IMR-90 (cell line): ENCODE measurements at regions not wholly inside any gene's neighbourhood (a gene's known extent, or its start where the extent isn't known, plus 50 kb on each side); places are given as distances from the start of the nearest gene placed in this dataset.
"Not testable (repeated sequence)": the region's sequence is repeated elsewhere in the genome, so short reads cannot be mapped to it uniquely, and the experiment has no call there.

Experiments used
- ATAC-seq: fragments of 200-7000 bp; cut with Tn5 transposase; 2 replicates; pipeline ENCODE4 v1.9.1; 2020; ENCODE audit warnings: low read depth, mild to moderate bottlenecking, moderate library complexity
- BruUV-seq: library from RNA; stranded (reverse); fragments of 400-500 nt; replicated peaks from 2 replicates; lab custom pipeline; 2021; lab: Mats Ljungman, UMichigan
- CTCF ChIA-PET: fragments of 300-600 bp; formaldehyde crosslinking; extraction: SDS; loops from one replicate; lab custom pipeline; 2021; ENCODE audit warnings: antibody characterized with exemption; lab: Yijun Ruan, JAX
- POLR2A ChIA-PET: fragments of 300-600 bp; sonication (Branson Sonifier 250); formaldehyde crosslinking; loops from one replicate; lab custom pipeline; 2022; ENCODE audit warnings: antibody characterized with exemption; ENCODE audit not compliant: unreplicated experiment; lab: Charles Lee
- DNase-seq: peaks from one replicate; pipeline ENCODE4 v3.0.0; 2013
- H2AFZ ChIP-seq: replicated peaks from 2 replicates; pipeline ENCODE3; 2013; ENCODE audit warnings: low read length, mild to moderate bottlenecking; ENCODE audit not compliant: poor library complexity
- H2AK5ac ChIP-seq: 2 replicates; pipeline ENCODE4 v1.6.1; 2013; ENCODE audit warnings: low read depth, low read length, inconsistent platforms
- H2AK9ac ChIP-seq: replicated peaks from 2 replicates; pipeline ENCODE3; 2013; ENCODE audit warnings: mild to moderate bottlenecking, low read depth, low read length, moderate library complexity; ENCODE audit not compliant: poor library complexity
- H2BK120ac ChIP-seq: 2 replicates; pipeline ENCODE4 v1.6.1; 2013; ENCODE audit warnings: low read depth, low read length, inconsistent platforms
- H2BK15ac ChIP-seq: 3 replicates; pipeline ENCODE4 v1.6.1; 2013; ENCODE audit warnings: low read depth, low read length, inconsistent platforms
- H2BK20ac ChIP-seq: 2 replicates; pipeline ENCODE4 v1.6.1; 2013; ENCODE audit warnings: low read depth, mild to moderate bottlenecking, inconsistent platforms, low read length, moderate library complexity
- H2BK5ac ChIP-seq: 2 replicates; pipeline ENCODE4 v1.6.1; 2013; ENCODE audit warnings: mild to moderate bottlenecking, low read depth, low read length, inconsistent platforms; ENCODE audit not compliant: poor library complexity, severe bottlenecking
- H3K14ac ChIP-seq: replicated peaks from 2 replicates; pipeline ENCODE4 v1.6.1; 2013; ENCODE audit warnings: low read depth, low read length, inconsistent platforms
- H3K18ac ChIP-seq: 2 replicates; pipeline ENCODE4 v1.6.1; 2013; ENCODE audit warnings: low read depth, low read length, control low read depth
- H3K23ac ChIP-seq: 2 replicates; pipeline ENCODE4 v1.6.1; 2013; ENCODE audit warnings: low read depth, low read length, inconsistent platforms
- H3K27ac ChIP-seq: 2 replicates; pipeline ENCODE4 v1.5.1; 2013; ENCODE audit warnings: mild to moderate bottlenecking, control low read depth, low read length; ENCODE audit not compliant: insufficient read depth
- H3K27me3 ChIP-seq: 2 replicates; pipeline ENCODE4 v1.6.1; 2013; ENCODE audit warnings: low read length; ENCODE audit not compliant: control insufficient read depth, insufficient read depth
- H3K36me3 ChIP-seq: 2 replicates; pipeline ENCODE4 v1.6.1; 2013; ENCODE audit warnings: low read length, mixed read lengths; ENCODE audit not compliant: control insufficient read depth, insufficient read depth
- H3K4ac ChIP-seq: 2 replicates; pipeline ENCODE4 v1.6.1; 2013; ENCODE audit warnings: low read depth, low read length, inconsistent platforms
- H3K4me1 ChIP-seq: 2 replicates; pipeline ENCODE4 v1.6.1; 2013; ENCODE audit warnings: low read length, mixed read lengths; ENCODE audit not compliant: control insufficient read depth, insufficient read depth
- H3K4me2 ChIP-seq: 2 replicates; pipeline ENCODE4 v1.6.1; 2013; ENCODE audit warnings: low read depth, mild to moderate bottlenecking, control low read depth, low read length, moderate library complexity
- H3K4me3 ChIP-seq: 2 replicates; pipeline ENCODE4 v1.5.1; 2013; ENCODE audit warnings: low read depth, mild to moderate bottlenecking, control low read depth, low read length, moderate library complexity; ENCODE audit not compliant: insufficient read depth
- H3K56ac ChIP-seq: 2 replicates; pipeline ENCODE4 v1.6.1; 2013; ENCODE audit warnings: low read length, inconsistent platforms; ENCODE audit not compliant: insufficient read depth; ENCODE audit errors: extremely low read depth
- H3K79me1 ChIP-seq, 2 experiments: 2 replicates each; pipeline ENCODE4 v1.6.1; 2013; ENCODE audit warnings: low read length in 2 of 2, inconsistent platforms in 1 of 2, low read depth in 1 of 2
- H3K9ac ChIP-seq: 2 replicates; pipeline ENCODE4 v1.6.1; 2013; ENCODE audit warnings: low read depth, low read length, control low read depth
- H3K9me1 ChIP-seq: 2 replicates; pipeline ENCODE4 v1.6.1; 2013; ENCODE audit warnings: low read length, inconsistent platforms; ENCODE audit not compliant: insufficient read depth
- H3K9me3 ChIP-seq: 2 replicates; pipeline ENCODE4 v1.6.1; 2013; ENCODE audit warnings: low read length; ENCODE audit not compliant: control insufficient read depth, insufficient read depth
- H4K20me1 ChIP-seq: 2 replicates; pipeline ENCODE4 v1.6.1; 2013; ENCODE audit warnings: low read length, inconsistent platforms; ENCODE audit not compliant: insufficient read depth
- H4K5ac ChIP-seq: 2 replicates; pipeline ENCODE4 v1.6.1; 2013; ENCODE audit warnings: mild to moderate bottlenecking, low read depth, low read length, control low read depth
- H4K8ac ChIP-seq, 2 experiments: 2 replicates each; pipeline ENCODE4 v1.6.1; 2013; ENCODE audit warnings: low read depth in 2 of 2, low read length in 2 of 2, control low read depth in 1 of 2, inconsistent platforms in 1 of 2
- H4K91ac ChIP-seq: 2 replicates; pipeline ENCODE4 v1.6.1; 2013; ENCODE audit warnings: low read depth, low read length, inconsistent platforms; ENCODE audit not compliant: insufficient read depth
- WGBS, 2 experiments: methylation state at CpG; one replicate each; pipeline versions ENCODE4 v1.1.5 to v1.1.7; 2013; ENCODE audit warnings: missing lambda C conversion rate in 2 of 2; ENCODE audit not compliant: insufficient read length in 1 of 2; ENCODE audit errors: extremely low coverage in 2 of 2; 5-methylcytosine and 5-hydroxymethylcytosine counted together
- dilution Hi-C: fragments of 300-500 bp; cut with HindIII; formaldehyde crosslinking; loops from one replicate; pipeline ENCODE4 v1.14.3; 2018; ENCODE audit warnings: low sequenced_read_pairs; ENCODE audit not compliant: unreplicated experiment
- in situ Hi-C: fragments of 300-500 bp; cut with MboI; formaldehyde crosslinking; loops from 3 replicates; pipeline ENCODE4 v1.14.3; 2019; ENCODE audit warnings: low sequenced_read_pairs, inconsistent platforms, mixed read lengths
- intact Hi-C: fragments of 100-400 bp; cut with micrococcal nuclease; formaldehyde crosslinking; loops from 2 replicates; pipeline ENCODE4 v1.10.0; 2022

- H3K36me3 ChIP-seq, H3K4me1 ChIP-seq, H3K27me3 ChIP-seq, DNase-seq, H2BK5ac ChIP-seq, dilution Hi-C loops, H4K5ac ChIP-seq, H3K9me3 ChIP-seq, H3K14ac ChIP-seq, H2AK9ac ChIP-seq, H2BK15ac ChIP-seq, H3K23ac ChIP-seq, in situ Hi-C loops, H2AFZ ChIP-seq, H4K20me1 ChIP-seq, H2BK20ac ChIP-seq, H3K9me1 ChIP-seq, H3K79me1 ChIP-seq, H3K27ac ChIP-seq, H3K56ac ChIP-seq, H4K91ac ChIP-seq, H3K18ac ChIP-seq, POLR2A ChIA-PET, intact Hi-C loops, H3K4me3 ChIP-seq, H3K4me2 ChIP-seq, H2AK5ac ChIP-seq, H2BK120ac ChIP-seq, H4K8ac ChIP-seq, H3K9ac ChIP-seq, BruUV-seq, H3K4ac ChIP-seq: not testable (repeated sequence)
- peak; percentile 86 for ATAC-seq
- CTCF ChIA-PET: interaction anchor here (0.6 to 1.0 kb wide), 2 partner anchors 12 to 51 kb away, joined by 3 to 6 read pairs; no protein-coding TSS in a partner anchor
- no CpG with 5 or more reads among the region's 4 CpGs for WGBS, 2 experiments
Measured at GRCh38 chr4:77366876-77367275, 209.9 kb downstream of the CCNG2 start.
